NT2/D1 (cell line): ENCODE measurements at regions not wholly inside any gene's neighbourhood (a gene's known extent, or its start where the extent isn't known, plus 50 kb on each side); places are given as distances from the start of the nearest gene placed in this dataset.

Experiments used
- YY1 ChIP-seq: IDR thresholded peaks from 2 replicates; pipeline ENCODE4 v1.6.1; 2011; ENCODE audit not compliant: insufficient read length, insufficient read depth
- ZNF274 ChIP-seq: IDR thresholded peaks from 2 replicates; pipeline ENCODE4 v1.6.1; 2011; ENCODE audit warnings: mild to moderate bottlenecking, low read depth, low read length

- TF ChIP-seq ZNF274 (no peak), YY1 (no peak)
These were observed 579.3 kb downstream of the BUD13 start for GRCh38 chr11:116193321-116194131.
